OCI-LY3 (cell line): ENCODE measurements at regions not wholly inside any gene's neighbourhood (a gene's known extent, or its start where the extent isn't known, plus 50 kb on each side); places are given as distances from the start of the nearest gene placed in this dataset.

Experiments used
- H2AFZ ChIP-seq: fragments of 200-600, 300-600 bp; shearing (Covaris generic); 2 replicates; pipeline ENCODE4 v1.6.0; 2014; ENCODE audit warnings: antibody characterized with exemption, low read depth, low read length
- H3K27ac ChIP-seq: fragments of 200-600, 300-600 bp; sonication (generic); 2 replicates; pipeline ENCODE4 v1.5.1; 2014; ENCODE audit warnings: mild to moderate bottlenecking, low read length, moderate library complexity, mixed read lengths
- H3K27me3 ChIP-seq: fragments of 200-600, 300-600 bp; sonication (generic); 2 replicates; pipeline ENCODE4 v1.6.1; 2014; ENCODE audit warnings: low read depth, low read length, mixed read lengths
- H3K36me3 ChIP-seq: fragments of 200-600, 300-600 bp; sonication (generic); replicated peaks from 2 replicates; pipeline ENCODE3; 2014; ENCODE audit warnings: low read depth, low read length, mixed read lengths
- H3K4me1 ChIP-seq: fragments of 300-600, 200-600 bp; sonication (generic); 2 replicates; pipeline ENCODE4 v1.6.1; 2014; ENCODE audit warnings: low read length, mixed read lengths
- H3K4me2 ChIP-seq: fragments of 200-600, 300-600 bp; sonication (generic); 2 replicates; pipeline ENCODE4 v1.6.1; 2014; ENCODE audit warnings: low read length, mixed read lengths
- H3K4me3 ChIP-seq: fragments of 300-600, 200-600 bp; sonication (generic); 2 replicates; pipeline ENCODE4 v1.5.1; 2014; ENCODE audit warnings: antibody characterized with exemption, mild to moderate bottlenecking, low read length, moderate library complexity
- H3K79me2 ChIP-seq: fragments of 300-600, 200-600 bp; shearing (Covaris generic); 2 replicates; pipeline ENCODE4 v1.6.1; 2014; ENCODE audit warnings: mild to moderate bottlenecking, low read length, mixed read lengths
- H3K9ac ChIP-seq: fragments of 300-600, 200-600 bp; shearing (Covaris generic); 2 replicates; pipeline ENCODE4 v1.6.0; 2014; ENCODE audit warnings: mild to moderate bottlenecking, low read length, moderate library complexity
- H3K9me3 ChIP-seq: fragments of 200-600, 300-600 bp; shearing (Covaris generic); 2 replicates; pipeline ENCODE4 v1.6.1; 2014; ENCODE audit warnings: low read length, mixed read lengths; ENCODE audit not compliant: insufficient read depth
- H4K20me1 ChIP-seq: fragments of 200-600, 300-600 bp; sonication (generic); 2 replicates; pipeline ENCODE4 v1.6.1; 2016; ENCODE audit warnings: low read length, mixed read lengths; ENCODE audit not compliant: insufficient read depth
- EZH2phosphoT487 ChIP-seq: fragments of 200-600 bp; shearing (Covaris generic); IDR thresholded peaks from 2 replicates; pipeline ENCODE4 v1.6.1; 2018; ENCODE audit warnings: antibody characterized with exemption, mixed run types, low read depth
- TF ChIP-seq, protein P1 (sequence below): fragments of 200-600, 300-600 bp; sonication (generic); IDR thresholded peaks from 2 replicates; pipeline ENCODE4 v1.5.1; 2014; ENCODE audit warnings: antibody characterized with exemption, low read length, low read depth

DNA sequence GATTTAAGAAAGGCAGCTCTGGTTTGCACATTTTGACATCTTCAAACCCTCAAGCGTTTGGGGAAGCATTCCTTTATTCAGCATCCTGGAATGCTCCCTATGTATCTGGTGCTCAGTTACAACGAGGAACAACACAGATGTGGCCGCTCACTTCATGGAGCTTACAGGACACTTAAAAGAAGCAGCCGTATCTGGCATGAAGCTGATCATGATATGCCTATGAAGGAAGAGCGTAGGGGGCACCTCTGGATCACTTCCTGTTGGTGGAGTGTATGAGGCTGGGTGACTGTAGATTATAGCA, 72.3 kb upstream of the TP53I11 start:
- TF ChIP-seq, protein P1, sequence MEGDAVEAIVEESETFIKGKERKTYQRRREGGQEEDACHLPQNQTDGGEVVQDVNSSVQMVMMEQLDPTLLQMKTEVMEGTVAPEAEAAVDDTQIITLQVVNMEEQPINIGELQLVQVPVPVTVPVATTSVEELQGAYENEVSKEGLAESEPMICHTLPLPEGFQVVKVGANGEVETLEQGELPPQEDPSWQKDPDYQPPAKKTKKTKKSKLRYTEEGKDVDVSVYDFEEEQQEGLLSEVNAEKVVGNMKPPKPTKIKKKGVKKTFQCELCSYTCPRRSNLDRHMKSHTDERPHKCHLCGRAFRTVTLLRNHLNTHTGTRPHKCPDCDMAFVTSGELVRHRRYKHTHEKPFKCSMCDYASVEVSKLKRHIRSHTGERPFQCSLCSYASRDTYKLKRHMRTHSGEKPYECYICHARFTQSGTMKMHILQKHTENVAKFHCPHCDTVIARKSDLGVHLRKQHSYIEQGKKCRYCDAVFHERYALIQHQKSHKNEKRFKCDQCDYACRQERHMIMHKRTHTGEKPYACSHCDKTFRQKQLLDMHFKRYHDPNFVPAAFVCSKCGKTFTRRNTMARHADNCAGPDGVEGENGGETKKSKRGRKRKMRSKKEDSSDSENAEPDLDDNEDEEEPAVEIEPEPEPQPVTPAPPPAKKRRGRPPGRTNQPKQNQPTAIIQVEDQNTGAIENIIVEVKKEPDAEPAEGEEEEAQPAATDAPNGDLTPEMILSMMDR, result no peak
- no peak for TF ChIP-seq EZH2phosphoT487
- peaks cover 21% of the 10 kb centered on the region for H3K4me1 ChIP-seq
- H3K27ac ChIP-seq, result no peak overlapping the region
- H3K9ac ChIP-seq, result no peak overlapping the region
- no peak overlapping the region for H2AFZ ChIP-seq
- H3K36me3 ChIP-seq, result no peaks in the 10 kb centered on the region
- no peaks in the 10 kb centered on the region for H4K20me1 ChIP-seq
- no peak overlapping the region for H3K4me2 ChIP-seq
- peaks cover 10% of the 10 kb centered on the region for H3K27me3 ChIP-seq
- H3K79me2 ChIP-seq, result no peaks in the 10 kb centered on the region
- no peak overlapping the region for H3K4me3 ChIP-seq
- no peaks in the 10 kb centered on the region for H3K9me3 ChIP-seq

DNA sequence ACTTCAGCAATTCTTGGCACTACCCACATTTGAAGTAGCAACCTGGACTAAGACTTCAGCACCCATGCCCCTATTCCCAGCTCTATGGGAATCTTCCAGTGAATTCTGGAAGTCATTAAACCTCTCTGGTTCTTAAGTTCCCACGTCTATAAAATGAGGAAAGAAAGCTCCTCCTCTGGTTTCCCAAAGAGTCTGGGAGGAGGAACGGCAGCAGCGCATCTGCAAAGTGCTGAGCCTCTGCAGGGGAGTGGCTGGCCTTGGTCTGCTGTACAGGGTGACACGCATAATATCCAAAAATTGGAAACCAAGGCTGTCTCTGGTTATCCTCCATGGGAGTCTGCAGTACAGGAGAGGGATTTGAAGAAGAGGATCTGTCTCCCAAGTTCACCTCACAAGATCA, 73.6 kb upstream of the TP53I11 start:
- Histone ChIP-seq H3K27me3 (peaks cover 10% of the 10 kb centered on the region), H3K9ac (no peak overlapping the region), H2AFZ (no peak overlapping the region), H4K20me1 (no peaks in the 10 kb centered on the region), H3K4me2 (no peak overlapping the region), H3K4me3 (no peak overlapping the region), H3K4me1 (peaks cover 34% of the 10 kb centered on the region), H3K79me2 (no peaks in the 10 kb centered on the region), H3K36me3 (no peaks in the 10 kb centered on the region), H3K27ac (no peak overlapping the region), H3K9me3 (no peaks in the 10 kb centered on the region)
- TF ChIP-seq, protein P1, result no peak
- no peak for TF ChIP-seq EZH2phosphoT487

DNA sequence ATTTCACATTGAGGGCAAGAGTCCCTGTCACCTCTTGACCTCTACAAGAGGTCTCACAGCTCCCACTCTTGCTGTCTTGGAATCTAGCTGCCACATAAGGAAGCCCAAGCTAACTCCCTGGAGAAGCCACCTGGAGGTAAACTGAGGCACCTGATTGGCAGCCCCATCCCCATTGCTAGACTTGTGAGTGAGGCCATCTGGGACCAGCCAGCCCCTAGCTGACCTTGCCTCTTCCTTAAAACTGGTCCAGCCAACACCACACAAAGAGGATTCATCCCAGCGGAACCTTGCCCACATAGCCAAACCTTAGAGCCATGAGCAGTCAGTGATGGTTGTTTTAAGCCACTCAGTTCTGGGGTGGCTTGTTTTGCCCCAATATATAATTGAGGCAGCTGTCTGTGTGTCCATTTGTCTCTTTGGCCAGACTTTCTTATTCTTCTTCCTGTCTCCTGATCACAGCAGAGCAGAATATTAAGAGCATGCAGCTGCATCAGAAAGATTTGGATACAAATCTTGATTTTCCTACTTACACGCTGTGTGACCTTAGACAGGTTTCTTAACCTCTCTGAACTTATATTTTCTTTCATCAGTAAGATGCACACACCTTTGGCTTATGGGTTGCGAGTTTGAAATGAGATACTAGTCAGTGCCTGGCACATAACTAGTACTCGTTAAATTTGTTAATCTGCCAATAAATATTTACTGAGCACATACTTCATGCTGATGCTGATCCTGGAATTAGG, 74.3 kb upstream of the TP53I11 start:
- no peak overlapping the region for H3K9ac ChIP-seq
- no peaks in the 10 kb centered on the region for H3K79me2 ChIP-seq
- H3K27me3 ChIP-seq, result peaks cover 7% of the 10 kb centered on the region; the same call in 1 of the 2 replicates
- no peak overlapping the region for H3K4me3 ChIP-seq
- TF ChIP-seq, protein P1, result no peak
- no peak for TF ChIP-seq EZH2phosphoT487
- H2AFZ ChIP-seq, result no peak overlapping the region
- H3K4me1 ChIP-seq, result peaks cover 39% of the 10 kb centered on the region
- H3K4me2 ChIP-seq, result no peak overlapping the region
- H3K27ac ChIP-seq, result no peak overlapping the region
- no peaks in the 10 kb centered on the region for H3K9me3 ChIP-seq
- H3K36me3 ChIP-seq, result no peaks in the 10 kb centered on the region
- H4K20me1 ChIP-seq, result no peaks in the 10 kb centered on the region

DNA sequence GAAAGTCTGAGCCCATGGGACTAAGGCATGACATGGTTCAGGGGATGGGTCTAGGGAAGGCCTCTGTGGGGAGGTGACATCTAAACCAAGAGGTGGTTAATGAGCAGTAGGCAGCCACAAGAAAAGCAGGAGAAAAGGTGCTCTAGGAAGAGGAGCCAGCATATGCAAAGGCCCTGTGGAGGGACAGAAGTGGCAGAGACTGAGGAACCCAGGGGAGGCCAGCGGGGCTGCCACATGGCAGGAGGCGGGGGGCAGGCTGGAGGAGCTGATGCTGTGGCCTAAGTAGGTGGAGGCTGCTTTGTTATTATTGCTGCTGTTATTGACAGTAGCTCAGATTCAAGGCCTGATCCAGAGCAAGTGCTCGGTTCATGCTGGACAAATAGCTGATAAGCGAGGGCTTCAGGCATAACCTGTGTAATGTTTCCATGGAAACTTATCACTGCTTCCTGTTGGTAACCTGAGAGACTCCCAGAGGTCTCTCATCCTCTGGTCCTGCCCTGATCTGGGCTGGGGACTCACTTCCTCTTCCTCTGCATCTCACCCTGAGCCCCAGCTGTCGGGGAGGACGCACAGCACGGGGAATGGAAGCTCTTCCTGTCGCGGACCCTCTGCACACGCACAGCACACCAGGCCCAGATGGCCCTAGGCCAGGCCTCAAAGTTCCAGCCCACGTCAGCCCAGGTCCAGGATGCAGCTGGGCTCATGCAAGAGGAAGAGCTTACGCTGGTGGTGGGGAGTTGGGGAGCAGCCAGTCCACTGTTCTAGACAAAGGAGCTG, 75.2 kb upstream of the TP53I11 start:
- Histone ChIP-seq H3K4me1 (peaks cover 36% of the 10 kb centered on the region), H3K9me3 (no peaks in the 10 kb centered on the region), H3K9ac (no peak overlapping the region), H3K27ac (no peak overlapping the region), H3K79me2 (no peaks in the 10 kb centered on the region), H3K27me3 (no peaks in the 10 kb centered on the region), H3K36me3 (no peaks in the 10 kb centered on the region), H4K20me1 (no peaks in the 10 kb centered on the region), H3K4me3 (no peak overlapping the region), H3K4me2 (no peak overlapping the region), H2AFZ (peak overlapping the region; percentile 56; the same call in 1 of the 2 replicates)
- TF ChIP-seq EZH2phosphoT487, result no peak
- TF ChIP-seq, protein P1, result no peak
